Heart left ventricle (tissue), 13 donors: ENCODE measurements at regions not wholly inside any gene's neighbourhood (a gene's known extent, or its start where the extent isn't known, plus 50 kb on each side); places are given as distances from the start of the nearest gene placed in this dataset.

Source experiments
- POLR2A ChIP-seq, 2 donors: fragments of 450-650 bp; IDR thresholded peaks; one replicate each; pipeline ENCODE4 v1.6.1; 2017; ENCODE audit warnings: antibody characterized with exemption in 2 of 2, mild to moderate bottlenecking in 2 of 2, moderate library complexity in 2 of 2
- TF ChIP-seq, protein P1 (sequence below), 12 donors: fragments of 200-600 bp; sonication (generic) in 4 of 12; IDR thresholded peaks; one replicate each; pipeline versions ENCODE4 v1.5.0 to v1.8.0; 2018 to 2022; ENCODE audit warnings: antibody characterized with exemption in 12 of 12, mild to moderate bottlenecking in 5 of 12
- donor health status: ischemic (EF 13 %, LVEDD 7.1; RV severe dilation, severe dysfunction).
- donor health status: DM: no; HTN: yes; CAD: no.
- donor health status: DM: no; HTN: no; CAD: no.
- donor health status: ischemic (EF 25% LVEDD 6.9; RV normal size, moderate dysfunction).
- donor health status: ischemic (EF 25% LVEDD 5.7; RV mildly dilated, moderate dysfunction).
- donor health status: ischemic (EF 35%, LVEDD 5.7; RV mildly dilated, moderate dysfunction).
- donor health status: nonischemic (EF 11% LVEDD 7.7; RV severe dilation, severe dysfunction).
- donor health status: DM: yes; HTN: yes; CAD: no.
- donor health status: PGD.
- donor health status: ischemic (EF 29% LVEDD 5.4; RV normal size, mild dysfunction).
- donor health status: nonischemic (EF 23%, LVEDD 6.1; RV moderate dilation, normal function).

DNA sequence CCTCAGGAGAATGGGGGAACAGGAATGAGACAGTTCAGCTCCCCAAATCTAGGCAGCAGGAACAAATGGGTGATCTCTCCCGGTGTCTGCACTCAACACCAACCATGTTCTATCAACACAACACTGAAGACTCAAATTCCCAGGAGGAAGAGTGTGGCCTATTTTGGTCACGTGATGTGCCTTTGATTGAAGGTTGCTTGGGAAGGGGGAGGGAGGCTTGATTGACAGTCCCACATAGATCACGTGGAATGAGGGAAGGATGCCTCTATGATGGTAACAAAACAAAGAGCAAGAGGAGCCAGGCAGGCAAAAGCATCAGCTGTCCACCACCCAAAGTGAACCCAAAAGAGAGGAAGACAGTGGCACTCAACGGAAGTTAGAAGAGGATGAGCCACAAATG, 364.8 kb downstream of the KIF16B start:
- TF ChIP-seq, protein P1, sequence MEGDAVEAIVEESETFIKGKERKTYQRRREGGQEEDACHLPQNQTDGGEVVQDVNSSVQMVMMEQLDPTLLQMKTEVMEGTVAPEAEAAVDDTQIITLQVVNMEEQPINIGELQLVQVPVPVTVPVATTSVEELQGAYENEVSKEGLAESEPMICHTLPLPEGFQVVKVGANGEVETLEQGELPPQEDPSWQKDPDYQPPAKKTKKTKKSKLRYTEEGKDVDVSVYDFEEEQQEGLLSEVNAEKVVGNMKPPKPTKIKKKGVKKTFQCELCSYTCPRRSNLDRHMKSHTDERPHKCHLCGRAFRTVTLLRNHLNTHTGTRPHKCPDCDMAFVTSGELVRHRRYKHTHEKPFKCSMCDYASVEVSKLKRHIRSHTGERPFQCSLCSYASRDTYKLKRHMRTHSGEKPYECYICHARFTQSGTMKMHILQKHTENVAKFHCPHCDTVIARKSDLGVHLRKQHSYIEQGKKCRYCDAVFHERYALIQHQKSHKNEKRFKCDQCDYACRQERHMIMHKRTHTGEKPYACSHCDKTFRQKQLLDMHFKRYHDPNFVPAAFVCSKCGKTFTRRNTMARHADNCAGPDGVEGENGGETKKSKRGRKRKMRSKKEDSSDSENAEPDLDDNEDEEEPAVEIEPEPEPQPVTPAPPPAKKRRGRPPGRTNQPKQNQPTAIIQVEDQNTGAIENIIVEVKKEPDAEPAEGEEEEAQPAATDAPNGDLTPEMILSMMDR (IDR thresholded peaks at IDR 0.05): no peak
- TF ChIP-seq POLR2A (IDR thresholded peaks at IDR 0.05): no peak
